Neural cell (in vitro differentiated cells): ENCODE measurements at regions not wholly inside any gene's neighbourhood (a gene's known extent, or its start where the extent isn't known, plus 50 kb on each side); places are given as distances from the start of the nearest gene placed in this dataset.

Source experiments
- H2AFZ ChIP-seq: fragments of 200-600, 300-800 bp; sonication (generic), shearing (Covaris generic); 2 replicates; pipeline ENCODE4 v1.6.0; 2014; ENCODE audit warnings: low read depth, mild to moderate bottlenecking, antibody characterized with exemption, low read length, moderate library complexity
- H3F3A ChIP-seq: fragments of 200-600 bp; shearing (Covaris generic); 2 replicates; pipeline ENCODE4 v1.6.1; 2016; ENCODE audit warnings: mild to moderate bottlenecking, moderate library complexity, mixed read lengths, antibody characterized with exemption, low read length; ENCODE audit not compliant: insufficient read depth, poor library complexity, severe bottlenecking
- H3K27ac ChIP-seq: fragments of 200-600, 300-800 bp; sonication (generic), shearing (Covaris generic); 2 replicates; pipeline ENCODE4 v1.5.1; 2014; ENCODE audit warnings: mild to moderate bottlenecking, low read length, moderate library complexity
- H3K27me3 ChIP-seq: fragments of 300-800, 200-600 bp; sonication (generic), shearing (Covaris generic); 2 replicates; pipeline ENCODE4 v1.6.0; 2014; ENCODE audit warnings: mild to moderate bottlenecking, low read depth, low read length, moderate library complexity; ENCODE audit not compliant: insufficient read depth
- H3K36me3 ChIP-seq: fragments of 300-800, 200-600 bp; sonication (generic), shearing (Covaris generic); 2 replicates; pipeline ENCODE4 v1.5.1; 2014; ENCODE audit warnings: mild to moderate bottlenecking, antibody characterized with exemption, low read length, moderate library complexity; ENCODE audit not compliant: insufficient read depth
- H3K4me2 ChIP-seq: fragments of 300-800, 200-600 bp; sonication (generic), shearing (Covaris generic); 2 replicates; pipeline ENCODE4 v1.6.0; 2014; ENCODE audit warnings: mild to moderate bottlenecking, low read length
- H3K4me3 ChIP-seq: fragments of 300-800, 200-600 bp; sonication (generic), shearing (Covaris generic); 2 replicates; pipeline ENCODE4 v1.5.1; 2014; ENCODE audit warnings: mild to moderate bottlenecking, low read length, moderate library complexity
- H3K79me2 ChIP-seq: fragments of 200-600 bp; shearing (Covaris generic); replicated peaks from 2 replicates; pipeline ENCODE4 v1.6.0; 2014; ENCODE audit warnings: mild to moderate bottlenecking, low read length, moderate library complexity; ENCODE audit not compliant: insufficient read depth
- H3K9ac ChIP-seq: fragments of 300-800, 200-600 bp; sonication (generic), shearing (Covaris generic); 2 replicates; pipeline ENCODE4 v1.6.1; 2016; ENCODE audit warnings: mild to moderate bottlenecking, low read length, mixed read lengths
- H3K9me2 ChIP-seq: fragments of 200-600 bp; shearing (Covaris generic); 2 replicates; pipeline ENCODE4 v1.6.1; 2016; ENCODE audit warnings: mild to moderate bottlenecking, low read length, mixed read lengths; ENCODE audit not compliant: insufficient read depth
- H3K9me3 ChIP-seq: fragments of 200-600, 300-800 bp; sonication (generic), shearing (Covaris generic); 2 replicates; pipeline ENCODE4 v1.6.1; 2016; ENCODE audit warnings: mild to moderate bottlenecking, mixed run types, low read length, moderate library complexity, mixed read lengths
- H4K20me1 ChIP-seq: fragments of 200-600 bp; shearing (Covaris generic); 2 replicates; pipeline ENCODE4 v1.6.1; 2016; ENCODE audit warnings: mild to moderate bottlenecking, mixed run types; ENCODE audit not compliant: insufficient read depth
- EP300 ChIP-seq: fragments of 450-650 bp; conservative IDR thresholded peaks from 2 replicates; pipeline ENCODE4 v1.6.1; 2014; ENCODE audit warnings: antibody characterized with exemption, mild to moderate bottlenecking, moderate library complexity; ENCODE audit not compliant: poor library complexity, severe bottlenecking
- EZH2 ChIP-seq: fragments of 200-600, 300-800 bp; shearing (Covaris generic), sonication (generic); IDR thresholded peaks from 2 replicates; pipeline ENCODE4 v1.6.1; 2014; ENCODE audit warnings: antibody characterized with exemption, low read length, borderline replicate concordance, mild to moderate bottlenecking; ENCODE audit not compliant: insufficient read depth, poor library complexity, severe bottlenecking
- MXI1 ChIP-seq: fragments of 450-650 bp; conservative IDR thresholded peaks from 2 replicates; pipeline ENCODE4 v1.6.1; 2014; ENCODE audit warnings: antibody characterized with exemption, mild to moderate bottlenecking; ENCODE audit not compliant: poor library complexity, severe bottlenecking
- POLR2AphosphoS5 ChIP-seq: IDR thresholded peaks from 2 replicates; pipeline ENCODE4 v1.6.1; 2012
- RAD21 ChIP-seq: fragments of 450-650 bp; conservative IDR thresholded peaks from 2 replicates; pipeline ENCODE4 v1.6.1; 2014; ENCODE audit warnings: antibody characterized with exemption, mild to moderate bottlenecking, moderate library complexity
- SMC3 ChIP-seq: fragments of 450-650 bp; conservative IDR thresholded peaks from 2 replicates; pipeline ENCODE4 v1.6.1; 2014; ENCODE audit warnings: antibody characterized with exemption, mild to moderate bottlenecking, moderate library complexity; ENCODE audit not compliant: poor library complexity
- TAF1 ChIP-seq: IDR thresholded peaks from 2 replicates; pipeline ENCODE4 v1.6.1; 2012; ENCODE audit warnings: low read depth
- TF ChIP-seq, protein P1 (sequence below): fragments of 450-650 bp; IDR thresholded peaks from 2 replicates; pipeline ENCODE4 v1.5.1; 2014; ENCODE audit warnings: antibody characterized with exemption, mild to moderate bottlenecking, moderate library complexity; ENCODE audit not compliant: poor library complexity, severe bottlenecking
- TF ChIP-seq, protein P2 (sequence below): IDR thresholded peaks from 2 replicates; pipeline ENCODE4 v1.6.1; 2012; ENCODE audit warnings: borderline replicate concordance

DNA sequence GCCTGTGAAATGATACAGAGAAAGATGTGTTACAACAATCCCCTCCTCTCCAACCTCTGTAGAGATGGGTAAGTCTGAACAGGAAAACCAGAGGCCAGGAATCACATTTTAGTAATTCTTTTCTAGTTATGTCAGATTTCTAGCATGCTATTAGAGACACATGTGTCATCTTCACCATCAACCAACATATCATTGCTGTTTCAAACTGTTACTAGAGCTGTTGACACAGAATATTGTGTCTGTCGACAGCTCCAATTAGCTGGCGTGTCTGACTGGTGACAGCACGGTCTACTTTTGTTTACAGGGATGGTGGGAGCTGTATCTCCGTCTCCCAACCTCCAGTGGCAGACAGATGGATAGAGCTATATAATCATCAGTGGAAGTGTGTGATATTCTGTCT is 393.2 kb downstream of the SOX2 start:
- H3K9me3 ChIP-seq = peaks cover 7% of the 10 kb centered on the region

DNA sequence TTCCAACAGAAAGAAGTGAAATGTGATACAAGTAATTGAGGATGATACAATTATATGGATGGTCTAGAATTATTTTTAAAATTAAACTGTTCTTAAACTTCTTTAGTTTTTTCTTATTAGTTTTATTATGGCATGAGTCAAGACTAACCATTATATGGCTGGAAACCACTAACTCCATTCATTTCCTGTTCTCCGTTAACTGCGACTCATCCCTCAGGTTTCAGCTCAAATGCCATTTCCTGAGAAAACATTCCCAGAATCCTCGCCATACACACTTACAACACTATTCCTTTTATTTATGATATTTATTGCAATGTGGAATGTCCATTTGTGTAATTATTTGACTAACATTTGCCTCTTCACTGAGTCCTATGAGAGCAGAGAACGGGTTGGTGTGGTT is 394.1 kb downstream of the SOX2 start:
- no peak overlapping the region for H3K4me3 ChIP-seq
- TF ChIP-seq, protein P1, sequence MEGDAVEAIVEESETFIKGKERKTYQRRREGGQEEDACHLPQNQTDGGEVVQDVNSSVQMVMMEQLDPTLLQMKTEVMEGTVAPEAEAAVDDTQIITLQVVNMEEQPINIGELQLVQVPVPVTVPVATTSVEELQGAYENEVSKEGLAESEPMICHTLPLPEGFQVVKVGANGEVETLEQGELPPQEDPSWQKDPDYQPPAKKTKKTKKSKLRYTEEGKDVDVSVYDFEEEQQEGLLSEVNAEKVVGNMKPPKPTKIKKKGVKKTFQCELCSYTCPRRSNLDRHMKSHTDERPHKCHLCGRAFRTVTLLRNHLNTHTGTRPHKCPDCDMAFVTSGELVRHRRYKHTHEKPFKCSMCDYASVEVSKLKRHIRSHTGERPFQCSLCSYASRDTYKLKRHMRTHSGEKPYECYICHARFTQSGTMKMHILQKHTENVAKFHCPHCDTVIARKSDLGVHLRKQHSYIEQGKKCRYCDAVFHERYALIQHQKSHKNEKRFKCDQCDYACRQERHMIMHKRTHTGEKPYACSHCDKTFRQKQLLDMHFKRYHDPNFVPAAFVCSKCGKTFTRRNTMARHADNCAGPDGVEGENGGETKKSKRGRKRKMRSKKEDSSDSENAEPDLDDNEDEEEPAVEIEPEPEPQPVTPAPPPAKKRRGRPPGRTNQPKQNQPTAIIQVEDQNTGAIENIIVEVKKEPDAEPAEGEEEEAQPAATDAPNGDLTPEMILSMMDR = no peak
- TF ChIP-seq POLR2AphosphoS5 = no peak
- no peak for TF ChIP-seq SMC3
- TF ChIP-seq TAF1 = no peak
- no peak for TF ChIP-seq EZH2
- TF ChIP-seq EP300 = no peak
- TF ChIP-seq RAD21 = no peak
- TF ChIP-seq, protein P2, sequence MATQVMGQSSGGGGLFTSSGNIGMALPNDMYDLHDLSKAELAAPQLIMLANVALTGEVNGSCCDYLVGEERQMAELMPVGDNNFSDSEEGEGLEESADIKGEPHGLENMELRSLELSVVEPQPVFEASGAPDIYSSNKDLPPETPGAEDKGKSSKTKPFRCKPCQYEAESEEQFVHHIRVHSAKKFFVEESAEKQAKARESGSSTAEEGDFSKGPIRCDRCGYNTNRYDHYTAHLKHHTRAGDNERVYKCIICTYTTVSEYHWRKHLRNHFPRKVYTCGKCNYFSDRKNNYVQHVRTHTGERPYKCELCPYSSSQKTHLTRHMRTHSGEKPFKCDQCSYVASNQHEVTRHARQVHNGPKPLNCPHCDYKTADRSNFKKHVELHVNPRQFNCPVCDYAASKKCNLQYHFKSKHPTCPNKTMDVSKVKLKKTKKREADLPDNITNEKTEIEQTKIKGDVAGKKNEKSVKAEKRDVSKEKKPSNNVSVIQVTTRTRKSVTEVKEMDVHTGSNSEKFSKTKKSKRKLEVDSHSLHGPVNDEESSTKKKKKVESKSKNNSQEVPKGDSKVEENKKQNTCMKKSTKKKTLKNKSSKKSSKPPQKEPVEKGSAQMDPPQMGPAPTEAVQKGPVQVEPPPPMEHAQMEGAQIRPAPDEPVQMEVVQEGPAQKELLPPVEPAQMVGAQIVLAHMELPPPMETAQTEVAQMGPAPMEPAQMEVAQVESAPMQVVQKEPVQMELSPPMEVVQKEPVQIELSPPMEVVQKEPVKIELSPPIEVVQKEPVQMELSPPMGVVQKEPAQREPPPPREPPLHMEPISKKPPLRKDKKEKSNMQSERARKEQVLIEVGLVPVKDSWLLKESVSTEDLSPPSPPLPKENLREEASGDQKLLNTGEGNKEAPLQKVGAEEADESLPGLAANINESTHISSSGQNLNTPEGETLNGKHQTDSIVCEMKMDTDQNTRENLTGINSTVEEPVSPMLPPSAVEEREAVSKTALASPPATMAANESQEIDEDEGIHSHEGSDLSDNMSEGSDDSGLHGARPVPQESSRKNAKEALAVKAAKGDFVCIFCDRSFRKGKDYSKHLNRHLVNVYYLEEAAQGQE = no peak
- no peak for TF ChIP-seq MXI1

More for the DNA sequence above, 393.2 kb downstream of the SOX2 start:
- Histone ChIP-seq H3K36me3 (no peaks in the 10 kb centered on the region), H3K9ac (no peak overlapping the region), H3K4me2 (no peak overlapping the region), H4K20me1 (no peaks in the 10 kb centered on the region), H3K27me3 (no peaks in the 10 kb centered on the region), H3K79me2 (no peaks in the 10 kb centered on the region), H3F3A (no peaks in the 10 kb centered on the region), H3K9me2 (no peaks in the 10 kb centered on the region), H3K27ac (no peak overlapping the region), H2AFZ (no peak overlapping the region), H3K4me3 (peak overlapping the region; percentile 36)
- TF ChIP-seq SMC3 (peak; percentile 17), EP300 (peak; percentile 98), POLR2AphosphoS5 (peak; percentile 97), RAD21 (peak; percentile 10), EZH2 (no peak), MXI1 (no peak), TAF1 (no peak)
- TF ChIP-seq, protein P2 = peak; percentile 55
- TF ChIP-seq, protein P1 = no peak

More for the DNA sequence above, 394.1 kb downstream of the SOX2 start:
- Histone ChIP-seq H3F3A (no peaks in the 10 kb centered on the region), H3K27ac (no peak overlapping the region), H3K9me2 (no peaks in the 10 kb centered on the region), H3K79me2 (no peaks in the 10 kb centered on the region), H3K9ac (no peak overlapping the region), H4K20me1 (no peaks in the 10 kb centered on the region), H3K4me2 (no peak overlapping the region), H2AFZ (no peak overlapping the region), H3K9me3 (peaks cover 9% of the 10 kb centered on the region), H3K36me3 (no peaks in the 10 kb centered on the region), H3K27me3 (no peaks in the 10 kb centered on the region)
